Esophagus squamous epithelium (tissue), 4 donors: ENCODE measurements at regions not wholly inside any gene's neighbourhood (a gene's known extent, or its start where the extent isn't known, plus 50 kb on each side); places are given as distances from the start of the nearest gene placed in this dataset.

Experiments used
- POLR2A ChIP-seq, 4 donors: fragments of 450-650 bp; IDR thresholded peaks; one replicate each; pipeline ENCODE4 v1.6.1; 2017; ENCODE audit warnings: antibody characterized with exemption in 4 of 4, mild to moderate bottlenecking in 4 of 4, moderate library complexity in 3 of 4
- TF ChIP-seq, protein P1 (sequence below), 6 experiments: fragments of 450-650 bp in 4 of 6; fragments of 200-600 bp in 2 of 6; sonication (generic) in 2 of 6; IDR thresholded peaks; one replicate each; pipeline ENCODE4 v1.5.1; 2016 to 2019; ENCODE audit warnings: antibody characterized with exemption in 6 of 6, mild to moderate bottlenecking in 4 of 6, moderate library complexity in 4 of 6

DNA sequence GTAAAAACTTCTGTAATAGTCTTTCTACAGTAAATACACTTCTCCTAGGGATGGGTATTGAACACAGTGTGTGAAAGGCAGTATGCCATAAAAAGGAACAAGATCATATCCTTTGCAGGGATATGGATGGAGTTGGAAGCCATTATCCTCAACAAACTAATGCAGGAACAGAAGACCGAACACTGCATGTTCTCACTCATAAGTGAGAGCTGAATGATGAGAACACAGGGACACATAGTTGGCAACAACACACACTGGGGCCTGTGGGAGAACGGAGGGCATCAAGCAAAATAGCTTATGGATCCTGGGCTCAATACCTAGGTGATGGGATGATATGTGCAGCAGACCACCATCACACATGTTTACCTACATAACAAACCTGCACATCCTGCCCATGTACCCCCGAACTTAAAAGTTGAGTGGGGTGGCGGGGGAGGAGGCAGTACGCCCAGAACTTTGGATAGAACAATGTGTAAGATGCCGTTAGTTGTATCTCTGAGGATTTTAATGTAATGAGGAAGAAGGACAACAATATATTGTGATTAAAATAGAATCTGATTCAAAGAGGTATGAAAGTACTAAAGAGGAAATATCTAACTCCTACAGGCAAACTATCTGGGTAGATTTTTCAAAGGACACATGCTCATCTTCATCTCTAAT, 183.2 kb downstream of the NDFIP2 start:
- TF ChIP-seq POLR2A (IDR thresholded peaks at IDR 0.05): no peak
- TF ChIP-seq, protein P1, sequence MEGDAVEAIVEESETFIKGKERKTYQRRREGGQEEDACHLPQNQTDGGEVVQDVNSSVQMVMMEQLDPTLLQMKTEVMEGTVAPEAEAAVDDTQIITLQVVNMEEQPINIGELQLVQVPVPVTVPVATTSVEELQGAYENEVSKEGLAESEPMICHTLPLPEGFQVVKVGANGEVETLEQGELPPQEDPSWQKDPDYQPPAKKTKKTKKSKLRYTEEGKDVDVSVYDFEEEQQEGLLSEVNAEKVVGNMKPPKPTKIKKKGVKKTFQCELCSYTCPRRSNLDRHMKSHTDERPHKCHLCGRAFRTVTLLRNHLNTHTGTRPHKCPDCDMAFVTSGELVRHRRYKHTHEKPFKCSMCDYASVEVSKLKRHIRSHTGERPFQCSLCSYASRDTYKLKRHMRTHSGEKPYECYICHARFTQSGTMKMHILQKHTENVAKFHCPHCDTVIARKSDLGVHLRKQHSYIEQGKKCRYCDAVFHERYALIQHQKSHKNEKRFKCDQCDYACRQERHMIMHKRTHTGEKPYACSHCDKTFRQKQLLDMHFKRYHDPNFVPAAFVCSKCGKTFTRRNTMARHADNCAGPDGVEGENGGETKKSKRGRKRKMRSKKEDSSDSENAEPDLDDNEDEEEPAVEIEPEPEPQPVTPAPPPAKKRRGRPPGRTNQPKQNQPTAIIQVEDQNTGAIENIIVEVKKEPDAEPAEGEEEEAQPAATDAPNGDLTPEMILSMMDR (IDR thresholded peaks at IDR 0.05): no peak
